Uterus (tissue), 2 donors: ENCODE measurements at regions not wholly inside any gene's neighbourhood (a gene's known extent, or its start where the extent isn't known, plus 50 kb on each side); places are given as distances from the start of the nearest gene placed in this dataset.

ENCODE experiments used
- POLR2A ChIP-seq, 2 donors: fragments of 450-650 bp; IDR thresholded peaks; one replicate each; pipeline ENCODE4 v1.6.1; 2016; ENCODE audit warnings: antibody characterized with exemption in 2 of 2, mild to moderate bottlenecking in 1 of 2, moderate library complexity in 1 of 2
- TF ChIP-seq, protein P1 (sequence below), 4 experiments: fragments of 200-600 bp in 2 of 4; fragments of 450-650 bp in 2 of 4; sonication (generic) in 2 of 4; IDR thresholded peaks; one replicate each; pipeline ENCODE4 v1.5.1; 2016 to 2019; ENCODE audit warnings: antibody characterized with exemption in 4 of 4, mild to moderate bottlenecking in 2 of 4, moderate library complexity in 1 of 4

DNA sequence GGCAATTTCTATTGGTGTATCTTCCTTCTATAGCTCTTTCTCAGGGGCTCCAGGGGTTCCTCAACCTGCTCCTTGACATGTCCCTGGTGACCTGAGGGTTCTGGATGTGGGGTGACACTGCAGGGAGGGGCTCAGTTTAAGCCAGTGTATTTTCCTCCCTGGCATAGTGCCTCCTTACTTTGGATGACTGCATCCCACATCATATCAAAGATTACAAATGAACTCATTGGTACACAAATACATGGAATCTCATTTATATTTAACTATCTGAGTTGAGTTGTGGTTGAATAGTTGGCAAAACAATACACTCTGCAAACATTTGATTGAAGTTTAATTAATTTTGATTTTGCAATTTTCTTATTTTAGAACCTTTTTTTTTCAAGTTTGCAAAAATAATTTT is 268.2 kb upstream of the SKOR2 start:
- no peak for TF ChIP-seq POLR2A (IDR thresholded peaks at IDR 0.05)
- TF ChIP-seq, protein P1, sequence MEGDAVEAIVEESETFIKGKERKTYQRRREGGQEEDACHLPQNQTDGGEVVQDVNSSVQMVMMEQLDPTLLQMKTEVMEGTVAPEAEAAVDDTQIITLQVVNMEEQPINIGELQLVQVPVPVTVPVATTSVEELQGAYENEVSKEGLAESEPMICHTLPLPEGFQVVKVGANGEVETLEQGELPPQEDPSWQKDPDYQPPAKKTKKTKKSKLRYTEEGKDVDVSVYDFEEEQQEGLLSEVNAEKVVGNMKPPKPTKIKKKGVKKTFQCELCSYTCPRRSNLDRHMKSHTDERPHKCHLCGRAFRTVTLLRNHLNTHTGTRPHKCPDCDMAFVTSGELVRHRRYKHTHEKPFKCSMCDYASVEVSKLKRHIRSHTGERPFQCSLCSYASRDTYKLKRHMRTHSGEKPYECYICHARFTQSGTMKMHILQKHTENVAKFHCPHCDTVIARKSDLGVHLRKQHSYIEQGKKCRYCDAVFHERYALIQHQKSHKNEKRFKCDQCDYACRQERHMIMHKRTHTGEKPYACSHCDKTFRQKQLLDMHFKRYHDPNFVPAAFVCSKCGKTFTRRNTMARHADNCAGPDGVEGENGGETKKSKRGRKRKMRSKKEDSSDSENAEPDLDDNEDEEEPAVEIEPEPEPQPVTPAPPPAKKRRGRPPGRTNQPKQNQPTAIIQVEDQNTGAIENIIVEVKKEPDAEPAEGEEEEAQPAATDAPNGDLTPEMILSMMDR (IDR thresholded peaks at IDR 0.05): no peak
